HG03378 (cell line): ENCODE measurements at regions not wholly inside any gene's neighbourhood (a gene's known extent, or its start where the extent isn't known, plus 50 kb on each side); places are given as distances from the start of the nearest gene placed in this dataset.
A peak's percentile ranks its signal among the peaks of the same experiment; 100 is the strongest.
"Not testable (repeated sequence)": the region's sequence is repeated elsewhere in the genome, so short reads cannot be mapped to it uniquely, and the experiment has no call there.

Source experiments
- ATAC-seq: cut with Tn5 transposase; IDR thresholded peaks from one replicate; pipeline ENCODE4 v1.9.1; 2021; ENCODE audit warnings: mild to moderate bottlenecking, moderate library complexity; ENCODE audit not compliant: unreplicated experiment

DNA sequence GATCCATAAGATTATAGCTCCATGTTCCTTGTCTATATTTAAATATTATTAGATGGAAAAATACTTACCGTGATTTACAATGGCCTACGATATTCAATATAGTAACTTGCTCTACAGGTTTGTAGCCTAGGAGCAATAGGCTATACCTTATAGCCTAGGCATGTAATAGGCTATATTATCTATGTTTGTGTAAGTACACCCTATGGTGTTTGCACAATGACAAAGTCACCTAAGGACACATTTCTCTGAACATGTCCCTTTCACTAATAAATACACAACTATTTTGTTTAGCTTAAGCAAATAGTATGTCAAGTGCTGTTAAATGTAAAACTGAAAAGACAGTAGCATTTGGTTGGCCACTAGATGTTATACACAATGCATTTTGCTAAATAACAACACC lies 248.9 kb upstream of the ADGRL4 start:
- ATAC-seq: no peak

DNA sequence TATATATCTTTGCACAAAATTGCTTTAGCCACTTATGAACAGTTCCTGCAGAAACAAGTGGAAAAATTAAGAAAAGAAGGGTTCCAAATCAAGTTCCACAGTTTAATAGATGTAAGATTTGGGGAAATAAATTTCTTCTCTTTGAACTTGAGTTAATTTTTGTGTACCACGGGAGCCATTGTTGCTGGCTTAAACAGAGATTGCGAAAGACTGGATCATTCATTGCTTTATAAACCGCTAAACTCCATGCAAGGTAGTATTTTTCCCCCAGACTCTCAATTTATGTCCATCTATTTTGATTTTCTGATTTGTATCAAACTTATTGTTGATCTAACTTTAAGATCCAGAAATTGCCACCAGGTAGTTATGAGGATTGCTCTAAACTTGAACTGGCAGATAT lies 246.1 kb upstream of the ADGRL4 start:
- no peak for ATAC-seq

DNA sequence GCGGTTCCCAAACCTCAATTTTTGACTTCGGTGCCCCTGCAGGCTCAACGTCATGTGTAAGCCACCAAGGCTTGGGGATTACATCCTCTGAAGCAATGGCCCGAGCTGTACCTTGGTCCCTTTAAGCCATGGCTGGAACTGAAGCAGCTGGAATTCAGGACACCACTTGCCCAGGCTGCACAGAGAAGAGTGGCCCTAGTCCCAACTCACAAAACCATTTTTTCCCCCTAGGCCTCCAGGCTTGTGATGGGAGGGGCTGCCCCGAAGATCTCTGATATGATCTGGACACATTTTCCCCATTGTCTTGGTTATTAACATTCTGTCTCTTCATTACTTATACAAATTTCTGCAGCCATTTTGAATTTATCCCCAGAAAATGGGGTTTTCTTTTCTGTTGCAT lies 233.3 kb upstream of the ADGRL4 start:
- ATAC-seq: no peak

DNA sequence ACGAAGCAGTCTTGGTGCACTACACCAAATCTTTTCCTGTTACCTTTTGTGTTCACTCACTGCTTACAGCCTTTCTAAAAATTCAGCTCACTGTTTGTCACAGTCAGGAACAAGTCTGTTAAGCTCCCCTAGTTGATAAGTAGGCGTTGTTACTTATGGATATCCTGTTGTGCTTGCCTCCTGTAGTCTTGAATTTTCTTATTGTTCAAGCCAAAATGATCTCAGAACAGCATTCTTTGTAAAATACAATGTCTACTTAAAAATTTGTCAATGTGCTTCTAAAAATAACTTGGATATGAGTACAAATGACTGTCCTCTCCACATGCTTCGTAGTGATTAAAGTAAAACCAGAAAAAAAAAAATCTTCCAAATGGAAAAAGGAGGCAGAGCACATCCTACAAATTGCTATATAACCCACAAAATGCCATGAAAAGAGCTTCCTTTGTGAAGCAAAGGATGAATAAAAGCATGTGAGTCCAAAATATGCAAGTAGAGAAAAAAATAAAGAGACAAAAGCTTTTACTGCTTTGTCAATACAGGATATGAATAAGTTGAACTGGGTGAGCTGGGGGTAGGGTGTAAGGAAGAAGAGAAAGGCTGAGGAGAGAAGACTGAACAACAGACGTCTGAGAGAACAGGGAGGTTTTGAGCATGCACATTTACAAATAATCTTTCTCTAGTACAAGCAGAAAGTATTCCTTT lies 228.9 kb upstream of the ADGRL4 start:
- ATAC-seq: no peak

DNA sequence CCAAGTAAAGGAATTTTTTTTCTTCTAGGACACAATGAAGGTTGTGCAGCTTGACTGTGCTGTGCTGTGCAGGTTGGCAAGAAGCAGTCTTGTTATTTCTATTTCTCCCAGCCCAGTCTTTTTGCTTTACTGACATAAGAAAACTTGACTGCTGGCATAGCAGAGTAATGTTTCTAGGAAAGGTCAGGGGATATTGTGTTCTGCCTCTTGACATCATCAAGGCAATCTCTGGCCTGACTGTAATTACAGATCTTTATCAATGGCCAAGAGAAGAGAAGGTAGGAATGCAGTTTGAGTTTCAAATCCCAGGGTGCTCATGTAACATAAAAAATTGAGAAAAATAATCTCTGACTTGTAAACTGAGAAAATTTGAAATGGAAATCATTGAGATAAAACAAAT lies 226.3 kb upstream of the ADGRL4 start:
- ATAC-seq: no peak

DNA sequence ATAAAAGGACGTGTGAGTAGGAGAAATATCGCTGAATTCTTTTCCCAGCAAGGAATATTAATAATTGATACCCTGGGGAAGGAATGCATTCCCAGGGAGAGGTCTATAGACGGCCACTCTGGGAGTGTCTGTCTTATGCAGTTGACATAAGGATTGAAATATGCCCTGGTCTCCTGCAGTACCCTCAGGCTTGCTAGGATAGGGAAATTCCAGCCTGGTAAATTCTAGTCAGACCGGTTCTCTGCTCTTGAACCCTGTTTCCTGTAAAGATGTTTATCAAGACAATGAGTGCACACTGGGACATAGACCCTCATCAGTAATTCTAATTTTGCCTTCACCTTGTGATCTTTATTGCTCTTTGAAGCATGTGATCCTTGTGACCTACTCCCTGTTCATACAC lies 224.2 kb upstream of the ADGRL4 start:
- ATAC-seq: not testable (repeated sequence)

DNA sequence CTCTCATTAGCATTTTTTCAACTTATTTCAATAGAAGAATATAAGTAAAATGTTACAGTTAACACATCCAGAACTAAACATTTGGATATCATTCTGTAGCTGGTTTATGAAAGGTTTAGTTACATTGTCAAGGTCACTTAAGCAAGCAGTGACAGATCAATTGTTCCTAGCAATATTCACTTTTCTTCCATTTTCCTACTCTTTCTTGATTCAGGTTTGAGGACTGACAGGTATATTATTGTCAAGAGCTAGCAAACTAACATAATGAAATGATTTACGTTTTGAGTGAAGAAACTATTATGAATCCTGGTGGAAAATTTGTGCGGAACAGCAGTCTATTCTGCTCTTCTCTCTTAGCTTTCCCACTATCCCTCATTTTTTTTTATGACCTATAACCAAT lies 220.4 kb upstream of the ADGRL4 start:
- ATAC-seq: no peak

DNA sequence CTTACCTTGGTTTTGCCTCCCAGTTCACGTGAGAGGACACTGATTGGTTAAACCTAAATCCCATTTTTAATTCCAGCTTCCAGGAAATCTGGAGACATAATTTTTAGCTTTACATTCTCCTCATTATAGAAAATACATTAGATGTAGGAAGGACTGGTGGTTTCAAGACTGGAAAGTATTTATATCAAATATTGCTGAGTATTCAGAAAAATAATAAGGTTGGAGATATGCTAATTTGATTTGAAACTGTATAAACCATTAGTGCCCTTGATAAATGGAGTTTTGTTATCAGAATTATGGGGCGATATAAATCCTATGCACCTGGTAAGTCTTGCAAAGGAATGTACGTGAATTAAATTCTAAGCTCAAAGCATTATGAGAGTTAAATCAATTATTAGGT lies 218.0 kb upstream of the ADGRL4 start:
- ATAC-seq: no peak

DNA sequence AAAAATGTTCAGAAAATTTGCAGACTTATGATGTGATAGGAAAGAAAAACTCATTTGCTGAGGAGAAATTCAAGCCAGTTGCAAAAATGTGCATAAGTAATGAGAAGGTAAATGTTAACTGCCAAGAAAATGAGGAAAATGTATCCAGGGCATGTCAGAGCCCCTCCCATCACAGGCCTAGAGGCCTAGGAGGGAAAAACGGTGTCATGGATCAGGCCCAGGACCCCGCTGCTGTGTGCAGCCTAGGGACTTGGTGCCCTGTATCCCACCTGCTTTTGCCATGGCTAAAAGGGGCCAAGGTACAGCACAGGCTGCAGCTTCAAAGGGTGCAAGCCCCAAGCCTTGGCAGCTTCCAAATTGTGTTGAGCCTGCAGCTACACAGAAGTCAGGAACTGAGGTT lies 214.0 kb upstream of the ADGRL4 start:
- ATAC-seq: no peak

DNA sequence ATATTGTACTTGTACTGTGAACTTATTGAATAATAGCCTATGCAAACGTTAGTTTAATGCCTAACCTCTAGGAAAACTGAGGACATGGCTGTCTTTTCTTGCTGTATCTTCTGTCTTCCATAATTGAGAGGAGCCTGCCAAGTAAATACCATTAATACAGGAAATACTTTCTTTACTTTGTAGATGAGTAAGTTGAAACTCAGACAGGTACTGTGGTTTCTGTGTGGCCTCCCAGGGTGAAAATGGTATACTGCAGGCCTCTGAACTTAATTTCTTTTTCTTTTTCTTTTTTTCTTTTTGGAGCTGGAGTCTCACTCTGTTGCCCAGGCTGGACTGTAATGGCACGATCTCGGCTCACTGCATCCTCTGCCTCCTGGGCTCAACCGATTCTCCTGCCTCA lies 208.8 kb upstream of the ADGRL4 start:
- no peak for ATAC-seq

DNA sequence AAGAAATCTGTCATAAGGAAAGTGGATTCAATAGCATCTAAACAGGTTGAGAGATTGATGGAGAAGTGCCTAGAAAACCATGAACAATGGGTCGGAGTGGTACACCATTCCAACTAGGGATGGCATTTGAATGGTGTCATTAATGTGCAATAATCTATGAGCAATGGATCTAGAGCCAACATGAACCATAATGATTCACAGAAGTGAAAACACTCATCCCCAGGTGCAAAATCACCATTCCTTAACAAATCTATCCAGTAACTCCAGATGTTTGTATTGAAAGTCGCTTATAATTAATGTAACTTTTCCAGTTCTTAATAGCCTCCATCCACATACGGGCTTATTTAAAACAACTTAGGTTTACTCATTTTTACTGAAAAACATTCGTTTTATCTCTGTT lies 201.3 kb upstream of the ADGRL4 start:
- no peak for ATAC-seq

DNA sequence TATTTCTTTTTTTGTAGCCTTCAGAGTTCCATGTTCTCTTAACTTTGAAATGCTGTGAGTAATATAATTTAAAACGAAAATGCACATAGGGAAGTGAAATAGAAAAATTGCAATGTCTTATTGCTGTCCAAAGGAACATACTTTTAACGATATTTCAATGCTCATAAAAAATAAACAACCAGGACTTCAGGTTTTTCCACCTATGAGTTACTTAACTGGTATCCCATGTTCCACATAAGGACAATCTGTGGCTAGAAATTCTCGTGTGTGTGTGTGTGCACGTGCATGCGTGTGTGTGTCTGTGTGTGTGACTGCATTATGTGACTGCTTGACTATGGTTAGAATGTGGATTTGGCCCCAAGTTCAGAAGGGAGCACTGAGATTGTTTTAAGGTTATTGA lies 200.8 kb upstream of the ADGRL4 start:
- no peak for ATAC-seq

DNA sequence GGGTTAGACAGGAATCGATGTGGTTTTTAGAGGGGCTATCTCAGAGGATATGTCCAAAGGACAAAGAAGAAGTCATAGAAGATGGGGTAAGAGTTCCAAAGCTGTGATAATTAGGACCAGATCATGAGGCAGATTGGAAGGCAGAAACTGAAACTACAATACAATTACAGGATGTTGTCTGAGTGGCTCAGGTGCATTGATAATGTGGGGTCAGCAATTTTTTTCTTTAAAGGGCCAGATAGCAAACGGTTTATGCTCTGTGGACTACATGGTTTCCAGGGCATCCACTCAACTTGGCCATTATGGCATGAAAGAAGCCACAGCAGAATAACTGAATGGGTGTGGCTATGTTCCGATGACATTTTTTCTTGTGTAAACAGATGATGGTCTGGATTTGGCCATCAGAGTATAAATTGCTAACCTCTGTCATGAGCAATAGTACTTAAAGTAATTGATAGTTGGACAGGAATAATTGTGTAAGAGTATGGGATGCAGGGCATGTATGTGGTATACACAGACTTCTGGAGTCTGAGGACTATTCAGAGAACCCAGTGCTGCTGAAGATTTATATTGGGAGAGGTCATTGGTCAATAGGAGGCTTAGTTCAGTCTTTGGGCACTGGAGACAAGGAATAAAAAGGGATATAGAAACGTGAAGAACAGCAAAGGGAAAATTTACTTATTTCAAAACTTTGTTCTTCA lies 198.4 kb upstream of the ADGRL4 start:
- no peak for ATAC-seq

DNA sequence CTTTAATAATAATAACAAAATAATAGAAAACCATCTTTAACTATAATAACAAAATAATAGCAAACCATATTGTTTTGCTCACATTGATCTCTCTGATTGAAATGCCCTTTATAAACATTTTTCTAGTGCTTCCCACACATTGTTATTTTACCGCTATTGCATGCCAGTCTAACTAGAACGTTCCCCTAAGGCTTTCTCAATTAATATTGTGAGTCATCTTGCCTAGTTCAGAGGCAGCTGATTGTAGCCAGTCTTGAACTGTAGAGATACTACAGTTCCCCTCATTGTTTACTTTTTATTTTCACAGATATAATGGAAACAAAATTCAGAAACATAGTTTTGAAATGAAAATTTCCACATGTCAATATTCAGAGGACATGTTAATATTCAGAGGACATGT lies 192.3 kb upstream of the ADGRL4 start:
- ATAC-seq: no peak

DNA sequence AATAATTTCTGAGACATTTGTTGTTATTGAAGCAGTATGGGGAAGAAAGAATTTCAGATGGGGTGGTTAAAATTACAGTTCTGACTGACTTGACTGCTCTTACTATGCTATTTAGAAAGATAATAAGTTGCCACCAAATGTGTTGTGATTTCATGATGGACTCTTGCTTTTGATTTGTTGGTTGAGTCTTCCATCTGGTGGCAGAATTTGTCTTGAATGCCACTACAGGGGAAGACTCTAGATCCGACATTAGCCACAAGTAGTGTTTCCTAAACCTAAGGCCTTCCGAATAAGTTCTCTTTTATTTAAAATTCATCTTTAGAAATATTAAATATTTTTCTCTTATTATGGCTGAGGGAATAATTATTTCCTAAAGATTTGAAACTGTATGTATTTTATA lies 190.9 kb upstream of the ADGRL4 start:
- ATAC-seq: no peak

DNA sequence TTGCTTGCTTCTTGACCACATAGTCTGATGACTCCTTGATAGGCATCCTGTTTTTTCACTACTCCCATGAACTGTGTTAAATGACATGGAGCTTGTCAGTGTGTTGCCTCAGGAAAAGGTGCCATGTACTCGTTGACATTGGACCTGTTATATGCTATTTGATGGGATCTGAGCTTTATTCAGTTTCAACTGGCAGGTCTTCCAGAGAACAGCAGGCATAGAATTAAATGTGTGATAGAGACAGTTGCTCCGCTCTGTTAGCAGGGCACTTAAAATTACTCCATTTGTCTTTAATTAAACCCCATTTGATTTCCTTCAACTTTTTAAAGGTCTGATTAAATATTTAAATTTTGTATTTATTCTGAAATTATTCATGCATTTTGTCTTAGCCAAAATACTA lies 189.7 kb upstream of the ADGRL4 start:
- ATAC-seq: no peak

DNA sequence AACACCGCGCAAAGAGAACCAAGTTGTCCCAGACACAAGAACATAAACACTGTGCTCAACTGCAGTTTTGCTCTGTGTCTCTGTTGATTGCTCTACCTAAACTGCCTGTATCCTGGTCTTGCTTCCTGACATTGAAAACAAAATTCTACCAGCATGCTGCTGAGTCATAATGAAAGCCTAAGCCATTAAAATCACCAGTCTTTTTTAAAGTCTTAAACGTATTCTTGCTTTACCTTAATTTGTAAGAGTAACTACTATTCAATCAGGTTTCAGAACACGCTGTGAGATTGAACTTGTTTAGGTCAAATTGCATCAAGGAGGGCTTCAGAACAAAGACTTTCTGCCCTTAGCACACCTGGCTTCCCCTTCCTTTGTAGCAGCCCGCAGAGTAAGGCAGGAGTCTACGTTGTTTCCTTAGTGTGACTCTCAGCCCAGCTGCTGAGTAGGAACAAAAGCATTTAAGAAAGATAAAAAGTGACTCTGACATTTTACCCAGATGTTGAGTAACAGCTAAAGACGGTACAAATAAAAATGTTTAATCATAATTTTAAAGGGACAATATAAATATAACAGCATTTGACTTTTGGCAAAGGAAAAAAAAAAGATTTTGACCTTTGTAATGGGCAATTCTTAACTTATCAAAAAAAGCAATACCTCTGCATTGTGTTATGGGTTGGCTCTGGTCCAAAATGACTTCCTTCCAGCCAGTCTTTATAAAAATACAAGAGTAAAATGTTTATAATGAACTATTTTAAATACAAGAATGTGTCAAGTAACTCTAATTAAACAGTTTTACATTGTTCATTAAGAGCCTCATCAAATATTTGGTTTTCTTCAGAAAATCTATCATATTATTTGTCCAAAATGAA lies 186.9 kb upstream of the ADGRL4 start:
- peak; percentile 31 for ATAC-seq

DNA sequence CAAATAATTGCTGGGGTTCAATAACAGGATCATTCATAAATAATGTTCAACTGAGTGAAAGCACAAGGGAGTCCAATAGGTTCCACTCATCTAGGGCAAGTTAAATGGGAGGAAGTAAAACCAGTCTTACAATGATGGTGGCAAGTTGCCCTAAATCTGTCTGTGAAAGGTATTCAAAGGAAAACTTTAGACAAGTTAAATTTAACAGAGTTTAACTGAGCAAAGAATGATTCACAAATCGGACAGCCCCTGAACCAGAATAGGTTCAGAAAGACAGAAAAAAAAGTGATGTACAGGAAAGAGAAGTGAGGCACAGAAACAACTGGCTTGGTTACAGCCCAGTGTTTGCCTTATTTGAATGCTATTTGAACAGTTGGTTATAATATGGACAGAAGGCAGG lies 183.5 kb upstream of the ADGRL4 start:
- ATAC-seq: peak; percentile 80

DNA sequence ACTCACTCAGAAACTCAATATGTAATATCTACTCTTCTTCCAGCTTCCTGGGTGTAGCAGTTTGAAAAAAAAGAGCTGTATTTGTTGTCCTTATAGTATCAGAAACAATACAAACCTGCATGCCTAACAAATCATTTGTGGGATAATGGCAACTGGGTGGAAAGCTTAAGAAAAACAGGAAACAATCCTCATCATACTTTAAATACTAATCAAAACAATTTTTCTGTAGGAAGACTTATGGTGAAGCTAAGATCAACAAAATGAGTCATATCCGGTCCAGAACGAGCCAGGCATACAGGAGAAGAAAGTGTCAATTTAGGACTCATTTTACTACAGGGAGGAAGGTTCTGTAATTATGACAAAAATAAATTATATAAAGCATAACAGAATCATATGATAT lies 181.8 kb upstream of the ADGRL4 start:
- no peak for ATAC-seq

DNA sequence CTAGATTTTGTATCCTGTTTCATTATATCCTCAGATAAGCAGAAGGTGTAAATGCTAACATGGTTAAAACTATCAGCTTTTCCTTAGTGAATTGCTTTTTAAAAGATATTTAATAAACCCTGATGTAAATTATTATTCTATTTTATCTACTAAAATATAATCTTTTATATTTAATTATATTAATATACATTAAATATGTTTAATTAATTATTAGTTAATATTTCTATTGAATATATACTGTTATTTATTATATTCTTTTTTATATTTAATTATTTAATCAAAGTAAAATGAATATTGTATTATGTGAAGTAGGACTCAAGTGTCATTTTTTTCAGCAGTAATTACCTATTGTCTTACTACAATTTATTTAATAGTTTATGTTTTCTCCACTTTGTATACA lies 179.7 kb upstream of the ADGRL4 start:
- ATAC-seq: no peak

DNA sequence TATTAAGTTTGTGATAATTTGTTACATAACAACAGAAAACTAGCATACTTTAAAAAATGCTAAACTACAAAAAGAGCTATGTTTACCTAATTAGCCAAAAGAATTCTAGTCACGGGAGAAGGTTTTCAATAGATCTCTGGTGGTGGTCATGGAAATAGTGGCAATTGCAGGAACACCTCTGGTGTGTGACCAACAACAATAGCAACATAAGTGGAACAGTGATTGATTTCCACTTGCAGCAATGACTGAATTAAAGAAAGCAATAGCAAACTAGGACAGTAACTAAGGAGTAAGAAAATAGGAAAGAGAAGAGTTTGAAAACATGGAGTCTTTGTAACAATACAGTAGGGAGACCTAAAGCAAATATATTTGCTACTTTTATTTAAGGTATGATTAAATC lies 171.3 kb upstream of the ADGRL4 start:
- ATAC-seq: no peak

DNA sequence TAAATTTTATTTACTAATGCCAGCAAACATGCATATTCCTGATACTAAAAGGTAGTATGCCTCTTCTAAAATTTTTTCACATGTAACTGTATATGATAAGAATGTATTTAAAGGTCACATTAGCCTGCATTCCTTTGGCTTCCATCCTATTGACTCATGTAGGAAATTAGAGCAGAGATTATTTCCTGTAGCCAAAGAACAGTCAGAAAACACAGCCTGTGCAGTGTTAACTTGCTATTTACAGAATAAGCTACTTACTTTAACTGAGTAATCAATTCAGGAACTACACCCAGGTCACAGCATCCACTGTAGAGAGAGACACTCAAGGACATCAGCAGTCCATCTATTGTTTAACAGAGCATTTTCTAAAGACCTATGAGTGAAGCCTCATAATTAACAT lies 154.5 kb upstream of the ADGRL4 start:
- no peak for ATAC-seq
